ENCODE measurements at regions not wholly inside any gene's neighbourhood (a gene's known extent, or its start where the extent isn't known, plus 50 kb on each side); places are given as distances from the start of the nearest gene placed in this dataset.

DNA sequence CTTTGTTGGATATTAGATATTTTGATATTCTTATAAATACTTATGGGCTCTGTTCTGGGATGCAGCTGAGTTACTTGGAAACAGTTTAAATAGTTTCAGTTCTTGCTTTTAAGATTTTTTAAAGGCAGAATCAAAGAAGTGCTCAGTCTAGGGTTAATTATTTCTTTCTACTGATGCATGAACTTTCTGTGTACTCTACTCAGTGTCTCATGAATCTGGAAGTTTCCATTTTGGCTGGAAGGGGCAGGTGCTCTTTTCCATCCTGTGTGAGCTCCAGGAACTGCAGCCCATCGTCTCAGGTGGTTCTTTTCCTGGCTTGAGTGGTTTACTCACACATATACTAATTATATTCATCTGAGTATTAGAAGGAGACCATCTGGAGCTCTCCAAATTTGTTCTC is 61.1 kb upstream of the CPHXL start:
- BruUV-seq (replicated peaks) = no TSS peak
- Histone ChIP-seq H2BK20ac (ENCODE audit: low read depth, low read length) (no peak overlapping the region), H3K27me3 (ENCODE audit: control insufficient read depth, insufficient read depth, low read length) (no peaks in the 10 kb centered on the region), H3K4me1 (ENCODE audit: control insufficient read depth, insufficient read depth, low read length) (no peaks in the 10 kb centered on the region), H3K18ac (ENCODE audit: low read depth, low read length) (no peak overlapping the region), H2BK120ac (ENCODE audit: low read depth, low read length) (no peak overlapping the region), H3K9ac (ENCODE audit: low read depth, low read length) (no peak overlapping the region), H2AK9ac (replicated peaks; ENCODE audit: low read depth, low read length, poor library complexity) (no peak overlapping the region), H2AFZ (replicated peaks; ENCODE audit: low read length, poor library complexity) (no peak overlapping the region), H3K4me3 (ENCODE audit: insufficient read depth, low read depth, low read length) (no peak overlapping the region), H2BK5ac (ENCODE audit: low read depth, low read length, poor library complexity, severe bottlenecking) (no peak overlapping the region), H3K4me2 (ENCODE audit: low read depth, low read length) (no peak overlapping the region), H4K8ac (ENCODE audit: low read depth in 2 of 2, low read length in 2 of 2) (no peak overlapping the region), H3K4ac (ENCODE audit: low read depth, low read length) (no peak overlapping the region), H4K91ac (ENCODE audit: insufficient read depth, low read depth, low read length) (no peak overlapping the region), H3K27ac (ENCODE audit: insufficient read depth, low read length) (no peak overlapping the region), H3K23ac (ENCODE audit: low read depth, low read length) (no peak overlapping the region), H4K5ac (ENCODE audit: low read depth, low read length) (no peak overlapping the region), H3K56ac (ENCODE audit: extremely low read depth, insufficient read depth, low read length) (no peak overlapping the region), H3K79me1 (ENCODE audit: low read depth in 1 of 2, low read length in 2 of 2) (no peaks in the 10 kb centered on the region), H3K14ac (replicated peaks; ENCODE audit: low read depth, low read length) (no peak overlapping the region), H2BK15ac (ENCODE audit: low read depth, low read length) (no peak overlapping the region), H3K36me3 (ENCODE audit: control insufficient read depth, insufficient read depth, low read length) (no peaks in the 10 kb centered on the region), H3K9me1 (ENCODE audit: insufficient read depth, low read length) (no peaks in the 10 kb centered on the region), H3K9me3 (ENCODE audit: control insufficient read depth, insufficient read depth, low read length) (no peaks in the 10 kb centered on the region), H2AK5ac (ENCODE audit: low read depth, low read length) (no peak overlapping the region), H4K20me1 (ENCODE audit: insufficient read depth, low read length) (no peaks in the 10 kb centered on the region)
- dilution Hi-C loops (cut with HindIII; ENCODE audit: low sequenced_read_pairs, unreplicated experiment) (loop anchor here (25.0 kb wide), 1 partner anchor 1375 kb away; no protein-coding TSS in a partner anchor), in situ Hi-C loops (cut with MboI; ENCODE audit: low sequenced_read_pairs) (loop anchor here (5.0 to 10.0 kb wide), 2 partner anchors 867 to 1385 kb away; no protein-coding TSS in a partner anchor), intact Hi-C loops (cut with micrococcal nuclease) (loop anchor here (5.0 kb wide), 1 partner anchor 865 kb away; no protein-coding TSS in a partner anchor)
- POLR2A ChIA-PET (ENCODE audit: unreplicated experiment) = interaction anchor here (0.5 kb wide), 1 partner anchor 534 kb away, joined by 6 read pairs; no protein-coding TSS in a partner anchor
- TF ChIP-seq RCOR1 (IDR thresholded peaks at IDR 0.05; ENCODE audit: insufficient replicate concordance, low read length) (no peak), POLR2A (IDR thresholded peaks at IDR 0.05; ENCODE audit: low read depth, low read length) (no peak), CHD1 (IDR thresholded peaks at IDR 0.05; ENCODE audit: low read depth, low read length) (no peak), MXI1 (IDR thresholded peaks at IDR 0.05; ENCODE audit: borderline replicate concordance, low read depth, low read length) (no peak), RFX5 (IDR thresholded peaks at IDR 0.05; ENCODE audit: low read depth, low read length) (no peak), CTCF (conservative IDR thresholded peaks at IDR 0.05; ENCODE audit: low read depth, low read length) (no peak), SMC3 (IDR thresholded peaks at IDR 0.05; ENCODE audit: low read depth, low read length) (no peak), MAFK (IDR thresholded peaks at IDR 0.05; ENCODE audit: low read depth, low read length) (no peak), FOS (IDR thresholded peaks at IDR 0.05; ENCODE audit: low read depth, low read length) (no peak), CEBPB (IDR thresholded peaks at IDR 0.05; ENCODE audit: low read depth, low read length) (no peak), RAD21 (IDR thresholded peaks at IDR 0.05; ENCODE audit: low read length) (no peak), NFE2L2 (IDR thresholded peaks at IDR 0.05; ENCODE audit: low read depth, low read length) (no peak), MAZ (IDR thresholded peaks at IDR 0.05; ENCODE audit: borderline replicate concordance, low read depth, low read length) (no peak), BHLHE40 (IDR thresholded peaks at IDR 0.05; ENCODE audit: low read depth, low read length) (no peak)
- TF ChIP-seq, protein P1, sequence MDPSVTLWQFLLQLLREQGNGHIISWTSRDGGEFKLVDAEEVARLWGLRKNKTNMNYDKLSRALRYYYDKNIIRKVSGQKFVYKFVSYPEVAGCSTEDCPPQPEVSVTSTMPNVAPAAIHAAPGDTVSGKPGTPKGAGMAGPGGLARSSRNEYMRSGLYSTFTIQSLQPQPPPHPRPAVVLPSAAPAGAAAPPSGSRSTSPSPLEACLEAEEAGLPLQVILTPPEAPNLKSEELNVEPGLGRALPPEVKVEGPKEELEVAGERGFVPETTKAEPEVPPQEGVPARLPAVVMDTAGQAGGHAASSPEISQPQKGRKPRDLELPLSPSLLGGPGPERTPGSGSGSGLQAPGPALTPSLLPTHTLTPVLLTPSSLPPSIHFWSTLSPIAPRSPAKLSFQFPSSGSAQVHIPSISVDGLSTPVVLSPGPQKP (IDR thresholded peaks at IDR 0.05; ENCODE audit: borderline replicate concordance, low read depth, low read length) = no peak
- DNase-seq (no peak), ATAC-seq (ENCODE audit: low read depth) (no peak)
- CTCF ChIA-PET = interaction anchor here (0.6 to 1.4 kb wide), 4 partner anchors 147 to 1389 kb away, joined by 3 to 10 read pairs (median 6); no protein-coding TSS in a partner anchor
- no CpG with 5 or more reads among the region's 1 CpG for WGBS, 2 experiments (ENCODE audit: extremely low coverage in 2 of 2, insufficient read length in 1 of 2)

Measured in IMR-90 (cell line).